ENCODE measurements at regions not wholly inside any gene's neighbourhood (a gene's known extent, or its start where the extent isn't known, plus 50 kb on each side); places are given as distances from the start of the nearest gene placed in this dataset.

DNA sequence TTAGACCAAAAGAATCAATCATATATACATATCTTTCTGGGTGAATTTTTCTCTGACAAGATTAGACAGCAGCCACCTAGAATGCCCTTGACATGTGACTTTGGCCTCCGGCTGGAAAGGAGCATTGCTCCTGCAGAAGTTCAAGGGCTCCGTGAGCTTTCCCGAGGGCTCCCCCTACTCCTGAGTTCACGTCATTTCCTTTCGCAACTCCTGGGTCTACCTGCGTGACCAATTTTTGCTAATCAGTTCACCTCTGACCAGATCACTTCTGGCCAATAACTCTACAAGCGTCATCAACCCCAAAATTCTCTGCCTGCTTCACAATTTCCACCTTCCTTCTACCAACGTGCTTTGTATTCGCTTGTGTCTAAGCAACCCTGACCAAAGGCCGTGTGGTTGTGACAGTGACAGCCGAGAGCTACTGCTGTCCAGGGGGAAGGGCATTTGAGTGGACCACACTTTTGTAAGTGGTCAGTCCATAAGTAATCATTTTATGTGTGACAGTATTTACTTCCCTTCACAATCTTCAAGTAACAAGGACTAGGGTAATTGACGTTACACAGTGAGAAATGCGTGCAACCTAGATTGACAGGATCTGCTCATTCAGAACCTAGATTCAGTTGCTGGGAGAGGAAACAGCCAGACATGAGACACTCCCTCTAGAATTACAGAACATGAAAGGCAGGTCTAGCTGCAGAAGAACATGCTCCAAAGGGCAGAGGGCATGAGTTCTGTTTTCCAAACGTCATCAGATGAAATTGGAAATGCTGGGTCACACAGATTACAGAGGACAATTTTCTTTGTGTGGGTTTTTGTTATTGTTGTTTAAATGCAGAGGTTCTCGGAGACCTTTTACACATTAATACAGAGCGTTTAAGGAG, 145.9 kb upstream of the SPACA7 start:
- Mint-ChIP-seq H3K27me3 (ENCODE audit: low read depth in 3 of 3) (peaks cover 0 to 8% (median 4%) of the 10 kb centered on the region in 3 donors), H3K27ac (no peak overlapping the region), H3K9me3 (peaks cover 0 to 2% (median 0%) of the 10 kb centered on the region in 7 donors), H3K36me3 (no peaks in the 10 kb centered on the region), H3K4me1 (no peaks in the 10 kb centered on the region), H3K4me3 (no peak overlapping the region)
- H3K4me1 ChIP-seq (ENCODE audit: control insufficient read depth in 1 of 2, insufficient read depth in 2 of 2, low read length in 2 of 2), result no peaks in the 10 kb centered on the region
- H3K4me3 ChIP-seq (replicated peaks in 1 of 3; ENCODE audit: low read depth in 2 of 3, low read length in 3 of 3), result no peak overlapping the region
- TF ChIP-seq, protein P1, sequence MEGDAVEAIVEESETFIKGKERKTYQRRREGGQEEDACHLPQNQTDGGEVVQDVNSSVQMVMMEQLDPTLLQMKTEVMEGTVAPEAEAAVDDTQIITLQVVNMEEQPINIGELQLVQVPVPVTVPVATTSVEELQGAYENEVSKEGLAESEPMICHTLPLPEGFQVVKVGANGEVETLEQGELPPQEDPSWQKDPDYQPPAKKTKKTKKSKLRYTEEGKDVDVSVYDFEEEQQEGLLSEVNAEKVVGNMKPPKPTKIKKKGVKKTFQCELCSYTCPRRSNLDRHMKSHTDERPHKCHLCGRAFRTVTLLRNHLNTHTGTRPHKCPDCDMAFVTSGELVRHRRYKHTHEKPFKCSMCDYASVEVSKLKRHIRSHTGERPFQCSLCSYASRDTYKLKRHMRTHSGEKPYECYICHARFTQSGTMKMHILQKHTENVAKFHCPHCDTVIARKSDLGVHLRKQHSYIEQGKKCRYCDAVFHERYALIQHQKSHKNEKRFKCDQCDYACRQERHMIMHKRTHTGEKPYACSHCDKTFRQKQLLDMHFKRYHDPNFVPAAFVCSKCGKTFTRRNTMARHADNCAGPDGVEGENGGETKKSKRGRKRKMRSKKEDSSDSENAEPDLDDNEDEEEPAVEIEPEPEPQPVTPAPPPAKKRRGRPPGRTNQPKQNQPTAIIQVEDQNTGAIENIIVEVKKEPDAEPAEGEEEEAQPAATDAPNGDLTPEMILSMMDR (IDR thresholded peaks at IDR 0.05), result no peak
- H2AFZ ChIP-seq (ENCODE audit: insufficient read depth, low read depth, low read length, poor library complexity, severe bottlenecking), result no peak overlapping the region
- 80% methylated on average over 10 of the region's 16 CpGs for WGBS (ENCODE audit: insufficient coverage)
- DNase-seq, result no peak
- no peaks in the 10 kb centered on the region for H4K20me1 ChIP-seq (ENCODE audit: insufficient read depth, low read length)
- no peaks in the 10 kb centered on the region for H3K36me3 ChIP-seq (replicated peaks in 1 of 2; ENCODE audit: control insufficient read depth in 1 of 2, insufficient read depth in 2 of 2, low read length in 2 of 2)
- no peak overlapping the region for H3K27ac ChIP-seq (ENCODE audit: low read depth in 1 of 2, low read length in 2 of 2)
- H3K9ac ChIP-seq (ENCODE audit: insufficient read depth, low read length, poor library complexity, severe bottlenecking), result no peak overlapping the region
- no peaks in the 10 kb centered on the region for H3K79me2 ChIP-seq (ENCODE audit: insufficient read depth, low read length)
- no peaks in the 10 kb centered on the region for H3K27me3 ChIP-seq (ENCODE audit: control insufficient read depth in 2 of 2, insufficient read depth in 2 of 2, low read length in 2 of 2)
- intact Hi-C loops (cut with micrococcal nuclease), result no loop called here
- no peak overlapping the region for H3K4me2 ChIP-seq (replicated peaks; ENCODE audit: extremely low read depth, low read length, poor library complexity, severe bottlenecking)
- no peaks in the 10 kb centered on the region for H3K9me3 ChIP-seq (replicated peaks in 1 of 2; ENCODE audit: control insufficient read depth in 1 of 2, insufficient read depth in 1 of 2, low read length in 2 of 2)

DNA sequence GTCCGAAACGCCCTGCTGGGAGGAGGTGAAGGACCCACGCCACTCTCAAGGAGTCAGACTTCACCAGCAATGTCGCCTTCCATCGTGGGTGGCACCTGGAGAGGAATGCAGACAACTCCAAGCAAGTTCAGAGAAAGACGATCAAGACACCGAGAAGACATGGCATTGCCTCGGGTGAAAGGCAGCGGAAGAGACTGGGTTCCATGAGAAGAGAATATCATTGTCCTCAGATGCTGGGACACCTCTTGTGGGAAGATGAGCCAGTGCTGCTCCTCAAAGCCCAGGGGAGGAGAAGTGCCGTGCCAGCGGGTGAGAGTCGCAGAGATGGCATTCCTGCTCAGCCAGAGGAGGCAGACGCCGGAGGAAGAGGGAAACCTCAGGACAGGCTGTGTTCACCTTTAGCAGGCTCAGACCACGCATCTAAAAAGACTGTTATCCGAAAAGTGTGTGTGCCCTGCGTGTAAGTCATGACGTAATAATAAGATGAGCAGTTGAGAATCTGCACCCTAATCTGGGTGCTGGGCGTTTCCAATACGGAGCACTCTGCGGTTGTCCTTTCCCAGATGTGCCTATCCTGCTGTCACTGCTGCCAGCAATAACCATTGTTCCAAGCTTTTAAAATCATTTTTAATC, 144.6 kb upstream of the SPACA7 start:
- Histone ChIP-seq H3K79me2 (ENCODE audit: insufficient read depth, low read length) (no peaks in the 10 kb centered on the region), H3K27me3 (ENCODE audit: control insufficient read depth in 2 of 2, insufficient read depth in 2 of 2, low read length in 2 of 2) (no peaks in the 10 kb centered on the region), H3K4me1 (ENCODE audit: control insufficient read depth in 1 of 2, insufficient read depth in 2 of 2, low read length in 2 of 2) (no peaks in the 10 kb centered on the region), H4K20me1 (ENCODE audit: insufficient read depth, low read length) (no peaks in the 10 kb centered on the region), H3K36me3 (replicated peaks in 1 of 2; ENCODE audit: control insufficient read depth in 1 of 2, insufficient read depth in 2 of 2, low read length in 2 of 2) (no peaks in the 10 kb centered on the region), H3K9me3 (replicated peaks in 1 of 2; ENCODE audit: control insufficient read depth in 1 of 2, insufficient read depth in 1 of 2, low read length in 2 of 2) (no peaks in the 10 kb centered on the region), H3K27ac (ENCODE audit: low read depth in 1 of 2, low read length in 2 of 2) (no peak overlapping the region), H3K9ac (ENCODE audit: insufficient read depth, low read length, poor library complexity, severe bottlenecking) (no peak overlapping the region), H3K4me2 (replicated peaks; ENCODE audit: extremely low read depth, low read length, poor library complexity, severe bottlenecking) (no peak overlapping the region), H2AFZ (ENCODE audit: insufficient read depth, low read depth, low read length, poor library complexity, severe bottlenecking) (no peak overlapping the region), H3K4me3 (replicated peaks in 1 of 3; ENCODE audit: low read depth in 2 of 3, low read length in 3 of 3) (no peak overlapping the region)
- Mint-ChIP-seq H3K27me3 (ENCODE audit: low read depth in 3 of 3) (peaks cover 0 to 2% (median 2%) of the 10 kb centered on the region in 3 donors), H3K36me3 (no peaks in the 10 kb centered on the region), H3K27ac (no peak overlapping the region), H3K4me1 (no peaks in the 10 kb centered on the region), H3K4me3 (no peak overlapping the region), H3K9me3 (peaks cover 0 to 2% (median 0%) of the 10 kb centered on the region in 7 donors)
- TF ChIP-seq, protein P1 (IDR thresholded peaks at IDR 0.05), result no peak
- intact Hi-C loops (cut with micrococcal nuclease), result no loop called here
- DNase-seq, result no peak
- 88% methylated on average over 21 of the region's 21 CpGs for WGBS (ENCODE audit: insufficient coverage)
